ENCODE measurements at regions not wholly inside any gene's neighbourhood (a gene's known extent, or its start where the extent isn't known, plus 50 kb on each side); places are given as distances from the start of the nearest gene placed in this dataset.
"Not testable (repeated sequence)": the region's sequence is repeated elsewhere in the genome, so short reads cannot be mapped to it uniquely, and the experiment has no call there.

- in situ Hi-C loops (cut with HindIII; ENCODE audit: low pct_unique_long_range_greater_than_20kb, low sequenced_read_pairs) (no loop called here), intact Hi-C loops (cut with micrococcal nuclease; ENCODE audit: unreplicated experiment) (no loop called here)
- DNase-seq (ENCODE audit: low read depth, low spot score) (no peak), ATAC-seq (no peak)
- TF ChIP-seq REST (IDR thresholded peaks at IDR 0.05; ENCODE audit: insufficient read depth in 1 of 2, low read depth in 2 of 2, low read length in 1 of 2) (no peak), CTCF (IDR thresholded peaks at IDR 0.05) (no peak), SIN3A (IDR thresholded peaks at IDR 0.05; ENCODE audit: borderline replicate concordance, insufficient read depth, low read depth, low read length) (no peak), POLR2AphosphoS5 (IDR thresholded peaks at IDR 0.05; ENCODE audit: low read depth, low read length) (no peak), TCF7L2 (IDR thresholded peaks at IDR 0.05; ENCODE audit: low read depth, low read length) (no peak)
- Histone ChIP-seq H3K36me3 (ENCODE audit: control insufficient read depth, insufficient read depth, low read length) (no peaks in the 10 kb centered on the region; the same call in 1 of the 2 replicates), H3K27ac (ENCODE audit: low read length) (no peak overlapping the region), H3K4me1 (ENCODE audit: control insufficient read depth, insufficient read depth, low read length) (no peaks in the 10 kb centered on the region), H3K9me3 (ENCODE audit: control insufficient read depth, insufficient read depth, low read depth, low read length) (no peaks in the 10 kb centered on the region), H3K4me3 (ENCODE audit: low read depth in 2 of 2, low read length in 2 of 2) (no peak overlapping the region), H3K27me3 (ENCODE audit: control insufficient read depth, insufficient read depth, low read length) (no peaks in the 10 kb centered on the region)
- BruUV-seq (replicated peaks): no TSS peak
- ChIA-PET POLR2A (no interaction called here), CTCF (no interaction called here)
These were observed 63.5 kb upstream of the NRIP1 start for GRCh38 chr21:15128267-15128666.

- H3K4me3 ChIP-seq (ENCODE audit: low read depth in 2 of 2, low read length in 2 of 2); POLR2A ChIA-PET; ATAC-seq; in situ Hi-C loops (cut with HindIII; ENCODE audit: low pct_unique_long_range_greater_than_20kb, low sequenced_read_pairs); H3K27me3 ChIP-seq (ENCODE audit: control insufficient read depth, insufficient read depth, low read length); H3K9me3 ChIP-seq (ENCODE audit: control insufficient read depth, insufficient read depth, low read depth, low read length); intact Hi-C loops (cut with micrococcal nuclease; ENCODE audit: unreplicated experiment); H3K4me1 ChIP-seq (ENCODE audit: control insufficient read depth, insufficient read depth, low read length); CTCF ChIA-PET; DNase-seq (ENCODE audit: low read depth, low spot score); BruUV-seq (replicated peaks); H3K36me3 ChIP-seq (ENCODE audit: control insufficient read depth, insufficient read depth, low read length); H3K27ac ChIP-seq (ENCODE audit: low read length): not testable (repeated sequence)
These were observed 63.9 kb upstream of the NRIP1 start for GRCh38 chr21:15128714-15129113.

- BruUV-seq (replicated peaks): no TSS peak
- ChIA-PET CTCF (no interaction called here), POLR2A (no interaction called here)
- ATAC-seq (no peak), DNase-seq (ENCODE audit: low read depth, low spot score) (no peak)
- intact Hi-C loops (cut with micrococcal nuclease; ENCODE audit: unreplicated experiment) (no loop called here), in situ Hi-C loops (cut with HindIII; ENCODE audit: low pct_unique_long_range_greater_than_20kb, low sequenced_read_pairs) (no loop called here)
- no peaks in the 10 kb centered on the region for H3K27me3 ChIP-seq (ENCODE audit: control insufficient read depth, insufficient read depth, low read length)
- H3K27ac ChIP-seq (ENCODE audit: low read length): no peak overlapping the region
- no peak overlapping the region for H3K4me3 ChIP-seq (ENCODE audit: low read depth in 2 of 2, low read length in 2 of 2)
- no peaks in the 10 kb centered on the region for H3K9me3 ChIP-seq (ENCODE audit: control insufficient read depth, insufficient read depth, low read depth, low read length)
- no peaks in the 10 kb centered on the region for H3K36me3 ChIP-seq (ENCODE audit: control insufficient read depth, insufficient read depth, low read length)
- no peaks in the 10 kb centered on the region for H3K4me1 ChIP-seq (ENCODE audit: control insufficient read depth, insufficient read depth, low read length)
- no peak for TF ChIP-seq REST (IDR thresholded peaks at IDR 0.05; ENCODE audit: insufficient read depth in 1 of 2, low read depth in 2 of 2, low read length in 1 of 2)
- TF ChIP-seq CTCF (IDR thresholded peaks at IDR 0.05): no peak
These were observed 65.5 kb upstream of the NRIP1 start for GRCh38 chr21:15130326-15130725.

Measured in Panc1 (cell line).